PFSK-1 (cell line): ENCODE measurements at regions not wholly inside any gene's neighbourhood (a gene's known extent, or its start where the extent isn't known, plus 50 kb on each side); places are given as distances from the start of the nearest gene placed in this dataset.

Source experiments
- FOXP2 ChIP-seq: optimal IDR thresholded peaks from 2 replicates; pipeline ENCODE3; 2011; ENCODE audit warnings: borderline replicate concordance, control low read depth, inconsistent platforms; ENCODE audit not compliant: insufficient read depth; ENCODE audit errors: extremely low read length, extremely low read depth
- POLR2AphosphoS5 ChIP-seq: IDR thresholded peaks from 2 replicates; pipeline ENCODE4 v1.6.1; 2012; ENCODE audit warnings: low read depth, mild to moderate bottlenecking, control low read depth, low read length, moderate library complexity
- REST ChIP-seq, 2 experiments: IDR thresholded peaks; 2 replicates each; pipeline versions ENCODE4 v1.6.1 to v1.8.0; 2011 to 2012; ENCODE audit warnings: low read depth in 2 of 2, low read length in 2 of 2, control low read depth in 1 of 2, inconsistent platforms in 1 of 2, mild to moderate bottlenecking in 1 of 2, moderate library complexity in 1 of 2; ENCODE audit not compliant: insufficient read depth in 1 of 2
- SIN3A ChIP-seq: IDR thresholded peaks from 2 replicates; pipeline ENCODE4 v1.6.1; 2012; ENCODE audit warnings: mild to moderate bottlenecking, low read length, moderate library complexity, borderline replicate concordance; ENCODE audit not compliant: insufficient read depth
- TAF1 ChIP-seq: IDR thresholded peaks from 2 replicates; pipeline ENCODE4 v1.6.1; 2012; ENCODE audit warnings: low read length, control low read depth, borderline replicate concordance; ENCODE audit not compliant: insufficient read depth

- TF ChIP-seq FOXP2 (no peak), POLR2AphosphoS5 (no peak), SIN3A (no peak), TAF1 (no peak), REST (IDR thresholded peaks at IDR 0.05; ENCODE audit: insufficient read depth in 1 of 2, low read depth in 2 of 2, low read length in 2 of 2) (no peak)
These were observed 413.0 kb downstream of the TSHZ3 start for GRCh38 chr19:30936276-30936675.

GRCh38 chr19:30935146-30935545 lies 414.1 kb downstream of the TSHZ3 start:
- TF ChIP-seq SIN3A: no peak

- no peak for TF ChIP-seq REST (IDR thresholded peaks at IDR 0.05; ENCODE audit: insufficient read depth in 1 of 2, low read depth in 2 of 2, low read length in 2 of 2)
- TF ChIP-seq FOXP2: no peak
These were observed 416.4 kb downstream of the TSHZ3 start for GRCh38 chr19:30932854-30933253.

- TF ChIP-seq REST (IDR thresholded peaks at IDR 0.05; ENCODE audit: insufficient read depth in 1 of 2, low read depth in 2 of 2, low read length in 2 of 2) (no peak), FOXP2 (no peak), TAF1 (no peak), POLR2AphosphoS5 (no peak), SIN3A (no peak)
These were observed 418.1 kb downstream of the TSHZ3 start for GRCh38 chr19:30930941-30931706.

- TF ChIP-seq POLR2AphosphoS5: no peak
- no peak for TF ChIP-seq TAF1
- TF ChIP-seq REST (IDR thresholded peaks at IDR 0.05; ENCODE audit: insufficient read depth in 1 of 2, low read depth in 2 of 2, low read length in 2 of 2): no peak
- no peak for TF ChIP-seq FOXP2
- no peak for TF ChIP-seq SIN3A
These were observed 421.5 kb downstream of the TSHZ3 start for GRCh38 chr19:30927705-30928104.

- no peak for TF ChIP-seq TAF1
- no peak for TF ChIP-seq REST (IDR thresholded peaks at IDR 0.05; ENCODE audit: insufficient read depth in 1 of 2, low read depth in 2 of 2, low read length in 2 of 2)
- no peak for TF ChIP-seq FOXP2
- no peak for TF ChIP-seq SIN3A
- TF ChIP-seq POLR2AphosphoS5: no peak
These were observed 424.6 kb downstream of the TSHZ3 start for GRCh38 chr19:30924670-30925069.
